Panc1 (cell line): ENCODE measurements at regions not wholly inside any gene's neighbourhood (a gene's known extent, or its start where the extent isn't known, plus 50 kb on each side); places are given as distances from the start of the nearest gene placed in this dataset.

ENCODE experiments used
- ATAC-seq: fragments of 200-7000 bp; cut with Tn5 transposase; 2 replicates; pipeline ENCODE4 v1.9.1; 2020; ENCODE audit warnings: mild to moderate bottlenecking, moderate library complexity
- BruUV-seq: library from RNA; stranded (reverse); fragments of 400-500 nt; replicated peaks from 2 replicates; lab custom pipeline; 2021; lab: Mats Ljungman, UMichigan
- CTCF ChIA-PET: fragments of 300-600 bp; sonication (Branson Sonifier 250); formaldehyde crosslinking; loops from one replicate; lab custom pipeline; 2022; ENCODE audit warnings: antibody characterized with exemption; lab: Charles Lee
- POLR2A ChIA-PET: fragments of 300-600 bp; sonication (Branson Sonifier 250); formaldehyde crosslinking; loops from one replicate; lab custom pipeline; 2022; ENCODE audit warnings: antibody characterized with exemption; lab: Charles Lee
- DNase-seq: peaks from one replicate; pipeline ENCODE4 v3.0.0-alpha.2; 2010; ENCODE audit warnings: low read depth, low spot score
- H3K27ac ChIP-seq: 2 replicates; pipeline ENCODE4 v1.5.1; 2011; ENCODE audit warnings: mild to moderate bottlenecking, low read length, inconsistent platforms
- H3K27me3 ChIP-seq: fragments of 200-500 bp; sonication (Bioruptor generic); 2 replicates; pipeline ENCODE4 v1.6.0; 2014; ENCODE audit warnings: low read length, inconsistent platforms; ENCODE audit not compliant: control insufficient read depth, insufficient read depth
- H3K36me3 ChIP-seq: fragments of 200-500 bp; sonication (Bioruptor generic); 2 replicates; pipeline ENCODE4 v1.5.1; 2014; ENCODE audit warnings: inconsistent platforms, mild to moderate bottlenecking, low read length, moderate library complexity; ENCODE audit not compliant: control insufficient read depth, insufficient read depth
- H3K4me1 ChIP-seq: 2 replicates; pipeline ENCODE4 v1.5.1; 2011; ENCODE audit warnings: inconsistent platforms, mild to moderate bottlenecking, low read length, moderate library complexity; ENCODE audit not compliant: control insufficient read depth, insufficient read depth
- H3K4me3 ChIP-seq, 2 experiments: 2 replicates each; pipeline ENCODE4 v1.5.1; 2011 to 2012; ENCODE audit warnings: low read depth in 2 of 2, low read length in 2 of 2, mild to moderate bottlenecking in 2 of 2, inconsistent platforms in 1 of 2, moderate library complexity in 1 of 2
- H3K9me3 ChIP-seq: fragments of 200-500 bp; sonication (Bioruptor generic); 2 replicates; pipeline ENCODE4 v1.5.1; 2014; ENCODE audit warnings: low read depth, mild to moderate bottlenecking, inconsistent platforms, low read length, moderate library complexity; ENCODE audit not compliant: control insufficient read depth, insufficient read depth
- POLR2AphosphoS5 ChIP-seq: IDR thresholded peaks from 2 replicates; pipeline ENCODE4 v1.6.1; 2012; ENCODE audit warnings: mild to moderate bottlenecking, low read depth, low read length, moderate library complexity
- SIN3A ChIP-seq: IDR thresholded peaks from 2 replicates; pipeline ENCODE4 v1.6.1; 2012; ENCODE audit warnings: low read depth, mild to moderate bottlenecking, low read length, moderate library complexity, borderline replicate concordance; ENCODE audit not compliant: insufficient read depth
- TCF7L2 ChIP-seq: IDR thresholded peaks from 2 replicates; pipeline ENCODE4 v1.6.1; 2011; ENCODE audit warnings: mild to moderate bottlenecking, low read depth, low read length, inconsistent platforms
- in situ Hi-C: cut with HindIII; loops from 2 replicates; pipeline ENCODE4 v1.10.0; 2016; ENCODE audit warnings: low sequenced_read_pairs, low pct_unique_long_range_greater_than_20kb
- intact Hi-C: fragments of 100-400 bp; cut with micrococcal nuclease; formaldehyde crosslinking; loops from one replicate; pipeline ENCODE4 v1.10.0; 2022; ENCODE audit not compliant: unreplicated experiment
- TF ChIP-seq, protein P1 (sequence below), 2 experiments: IDR thresholded peaks; 2 replicates each; pipeline ENCODE4 v1.6.1; 2011 to 2012; ENCODE audit warnings: low read depth in 2 of 2, control low read depth in 1 of 2, low read length in 1 of 2, mild to moderate bottlenecking in 1 of 2, moderate library complexity in 1 of 2; ENCODE audit not compliant: insufficient read depth in 1 of 2
- TF ChIP-seq, protein P2 (sequence below): fragments of 450-650 bp; IDR thresholded peaks from 2 replicates; pipeline ENCODE4 v1.5.1; 2017; ENCODE audit warnings: mild to moderate bottlenecking

DNA sequence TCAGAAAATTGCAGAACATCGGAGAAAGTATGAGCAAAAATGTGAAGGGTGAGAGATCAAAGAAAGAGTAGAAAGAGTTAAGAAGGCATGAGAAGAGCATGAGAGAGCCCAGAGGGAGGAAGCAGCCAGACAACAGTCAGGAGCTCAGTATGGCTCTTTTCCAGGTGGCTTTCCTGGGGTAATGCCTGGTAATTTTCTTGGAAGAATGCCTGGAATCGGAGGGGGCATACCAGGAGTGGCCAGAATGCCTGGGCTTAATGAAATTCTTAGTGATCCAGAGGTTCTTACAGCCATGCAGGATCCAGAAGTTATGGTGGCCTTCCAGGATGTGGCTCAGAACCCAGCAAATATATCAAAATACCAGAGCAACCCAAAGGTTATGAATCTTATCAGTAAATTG is 271.8 kb upstream of the TFPI start:
- in situ Hi-C loops (no loop called here), intact Hi-C loops (no loop called here)
- ChIA-PET POLR2A (no interaction called here), CTCF (no interaction called here)
- Histone ChIP-seq H3K27ac (no peak overlapping the region), H3K27me3 (no peaks in the 10 kb centered on the region), H3K4me3 (no peak overlapping the region), H3K36me3 (no peaks in the 10 kb centered on the region), H3K9me3 (no peaks in the 10 kb centered on the region), H3K4me1 (no peaks in the 10 kb centered on the region)
- DNase-seq (no peak), ATAC-seq (no peak)
- no TSS peak for BruUV-seq
- TF ChIP-seq SIN3A (no peak), TCF7L2 (no peak), POLR2AphosphoS5 (no peak)
- TF ChIP-seq, protein P1, sequence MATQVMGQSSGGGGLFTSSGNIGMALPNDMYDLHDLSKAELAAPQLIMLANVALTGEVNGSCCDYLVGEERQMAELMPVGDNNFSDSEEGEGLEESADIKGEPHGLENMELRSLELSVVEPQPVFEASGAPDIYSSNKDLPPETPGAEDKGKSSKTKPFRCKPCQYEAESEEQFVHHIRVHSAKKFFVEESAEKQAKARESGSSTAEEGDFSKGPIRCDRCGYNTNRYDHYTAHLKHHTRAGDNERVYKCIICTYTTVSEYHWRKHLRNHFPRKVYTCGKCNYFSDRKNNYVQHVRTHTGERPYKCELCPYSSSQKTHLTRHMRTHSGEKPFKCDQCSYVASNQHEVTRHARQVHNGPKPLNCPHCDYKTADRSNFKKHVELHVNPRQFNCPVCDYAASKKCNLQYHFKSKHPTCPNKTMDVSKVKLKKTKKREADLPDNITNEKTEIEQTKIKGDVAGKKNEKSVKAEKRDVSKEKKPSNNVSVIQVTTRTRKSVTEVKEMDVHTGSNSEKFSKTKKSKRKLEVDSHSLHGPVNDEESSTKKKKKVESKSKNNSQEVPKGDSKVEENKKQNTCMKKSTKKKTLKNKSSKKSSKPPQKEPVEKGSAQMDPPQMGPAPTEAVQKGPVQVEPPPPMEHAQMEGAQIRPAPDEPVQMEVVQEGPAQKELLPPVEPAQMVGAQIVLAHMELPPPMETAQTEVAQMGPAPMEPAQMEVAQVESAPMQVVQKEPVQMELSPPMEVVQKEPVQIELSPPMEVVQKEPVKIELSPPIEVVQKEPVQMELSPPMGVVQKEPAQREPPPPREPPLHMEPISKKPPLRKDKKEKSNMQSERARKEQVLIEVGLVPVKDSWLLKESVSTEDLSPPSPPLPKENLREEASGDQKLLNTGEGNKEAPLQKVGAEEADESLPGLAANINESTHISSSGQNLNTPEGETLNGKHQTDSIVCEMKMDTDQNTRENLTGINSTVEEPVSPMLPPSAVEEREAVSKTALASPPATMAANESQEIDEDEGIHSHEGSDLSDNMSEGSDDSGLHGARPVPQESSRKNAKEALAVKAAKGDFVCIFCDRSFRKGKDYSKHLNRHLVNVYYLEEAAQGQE (IDR thresholded peaks at IDR 0.05; ENCODE audit: insufficient read depth in 1 of 2, low read depth in 2 of 2, low read length in 1 of 2), result no peak
- TF ChIP-seq, protein P2, sequence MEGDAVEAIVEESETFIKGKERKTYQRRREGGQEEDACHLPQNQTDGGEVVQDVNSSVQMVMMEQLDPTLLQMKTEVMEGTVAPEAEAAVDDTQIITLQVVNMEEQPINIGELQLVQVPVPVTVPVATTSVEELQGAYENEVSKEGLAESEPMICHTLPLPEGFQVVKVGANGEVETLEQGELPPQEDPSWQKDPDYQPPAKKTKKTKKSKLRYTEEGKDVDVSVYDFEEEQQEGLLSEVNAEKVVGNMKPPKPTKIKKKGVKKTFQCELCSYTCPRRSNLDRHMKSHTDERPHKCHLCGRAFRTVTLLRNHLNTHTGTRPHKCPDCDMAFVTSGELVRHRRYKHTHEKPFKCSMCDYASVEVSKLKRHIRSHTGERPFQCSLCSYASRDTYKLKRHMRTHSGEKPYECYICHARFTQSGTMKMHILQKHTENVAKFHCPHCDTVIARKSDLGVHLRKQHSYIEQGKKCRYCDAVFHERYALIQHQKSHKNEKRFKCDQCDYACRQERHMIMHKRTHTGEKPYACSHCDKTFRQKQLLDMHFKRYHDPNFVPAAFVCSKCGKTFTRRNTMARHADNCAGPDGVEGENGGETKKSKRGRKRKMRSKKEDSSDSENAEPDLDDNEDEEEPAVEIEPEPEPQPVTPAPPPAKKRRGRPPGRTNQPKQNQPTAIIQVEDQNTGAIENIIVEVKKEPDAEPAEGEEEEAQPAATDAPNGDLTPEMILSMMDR, result no peak

DNA sequence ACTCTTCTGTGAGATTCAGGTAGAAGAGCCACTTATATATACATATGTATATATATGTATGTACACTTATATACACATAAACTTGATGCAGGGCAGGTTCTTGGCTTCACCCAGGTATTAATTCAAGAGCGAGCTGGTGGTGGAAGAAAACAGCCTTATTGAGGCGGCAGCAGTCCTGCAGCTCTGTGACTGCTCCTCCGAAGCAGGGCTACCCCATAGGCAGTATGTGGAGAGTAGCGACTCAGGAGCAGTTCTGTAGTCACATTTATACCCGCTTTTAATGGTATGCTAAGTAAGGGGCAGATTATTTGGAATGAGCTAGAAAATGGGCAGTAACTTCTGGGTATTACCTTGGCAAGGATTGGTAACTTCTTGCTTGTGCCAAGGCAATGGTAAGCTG is 280.6 kb upstream of the TFPI start:
- Histone ChIP-seq H3K36me3 (no peaks in the 10 kb centered on the region), H3K4me3 (no peak overlapping the region), H3K9me3 (no peaks in the 10 kb centered on the region), H3K4me1 (no peaks in the 10 kb centered on the region), H3K27me3 (no peaks in the 10 kb centered on the region), H3K27ac (no peak overlapping the region)
- ChIA-PET POLR2A (no interaction called here), CTCF (no interaction called here)
- intact Hi-C loops, result no loop called here
- DNase-seq (no peak), ATAC-seq (no peak)
- in situ Hi-C loops, result no loop called here
- TF ChIP-seq, protein P1 (IDR thresholded peaks at IDR 0.05; ENCODE audit: insufficient read depth in 1 of 2, low read depth in 2 of 2, low read length in 1 of 2), result no peak
- TF ChIP-seq, protein P2, result no peak
- TF ChIP-seq SIN3A (no peak), POLR2AphosphoS5 (no peak), TCF7L2 (no peak)
- no TSS peak for BruUV-seq
